Loucy (cell line): ENCODE measurements at regions not wholly inside any gene's neighbourhood (a gene's known extent, or its start where the extent isn't known, plus 50 kb on each side); places are given as distances from the start of the nearest gene placed in this dataset.

Source experiments
- H2AFZ ChIP-seq: fragments of 200-600 bp; sonication (generic); 2 replicates; pipeline ENCODE4 v1.6.0; 2016; ENCODE audit warnings: antibody characterized with exemption, mild to moderate bottlenecking, low read length, moderate library complexity
- H3F3A ChIP-seq: fragments of 200-600 bp; 2 replicates; pipeline ENCODE4 v1.6.0; 2016; ENCODE audit warnings: antibody characterized with exemption, low read depth, mild to moderate bottlenecking
- H3K27me3 ChIP-seq: fragments of 200-600 bp; sonication (generic); 2 replicates; pipeline ENCODE4 v1.6.1; 2014; ENCODE audit warnings: low read length, mild to moderate bottlenecking; ENCODE audit not compliant: insufficient read depth, poor library complexity, severe bottlenecking
- H3K36me3 ChIP-seq: fragments of 200-600 bp; sonication (generic); 2 replicates; pipeline ENCODE4 v1.6.1; 2016; ENCODE audit warnings: low read length; ENCODE audit not compliant: insufficient read depth
- H3K4me1 ChIP-seq: fragments of 200-600 bp; sonication (generic); 2 replicates; pipeline ENCODE4 v1.5.1; 2014; ENCODE audit warnings: low read length, mild to moderate bottlenecking; ENCODE audit not compliant: insufficient read depth, poor library complexity, severe bottlenecking
- H3K4me2 ChIP-seq: fragments of 200-600 bp; sonication (generic); 2 replicates; pipeline ENCODE4 v1.6.0; 2014; ENCODE audit warnings: antibody characterized with exemption, low read length, low read depth, mild to moderate bottlenecking; ENCODE audit not compliant: poor library complexity, severe bottlenecking
- H3K4me3 ChIP-seq: fragments of 200-600 bp; sonication (generic); 2 replicates; pipeline ENCODE4 v1.5.1; 2014; ENCODE audit warnings: low read length, mild to moderate bottlenecking, mixed read lengths; ENCODE audit not compliant: poor library complexity, severe bottlenecking
- H3K79me2 ChIP-seq: fragments of 200-600 bp; sonication (generic); 2 replicates; pipeline ENCODE4 v1.6.1; 2014; ENCODE audit warnings: low read length; ENCODE audit not compliant: insufficient read depth
- H3K9ac ChIP-seq: fragments of 200-600 bp; sonication (generic); 2 replicates; pipeline ENCODE4 v1.6.0; 2014; ENCODE audit warnings: mild to moderate bottlenecking, low read depth, low read length, moderate library complexity; ENCODE audit not compliant: poor library complexity, severe bottlenecking
- H3K9me2 ChIP-seq: fragments of 200-600 bp; sonication (generic); replicated peaks from 2 replicates; pipeline ENCODE4 v1.6.1; 2016; ENCODE audit warnings: low read depth, low read length, mixed read lengths
- H3K9me3 ChIP-seq: fragments of 200-600 bp; sonication (generic); 2 replicates; pipeline ENCODE4 v1.6.1; 2014; ENCODE audit warnings: mild to moderate bottlenecking, antibody characterized with exemption, low read length, low read depth; ENCODE audit not compliant: insufficient read depth
- H4K20me1 ChIP-seq: fragments of 200-600 bp; sonication (generic); 2 replicates; pipeline ENCODE4 v1.6.0; 2014; ENCODE audit warnings: antibody characterized with exemption, low read length, mild to moderate bottlenecking; ENCODE audit not compliant: insufficient read depth, poor library complexity, severe bottlenecking
- CTCF ChIP-seq: fragments of 200-600 bp; sonication (generic); conservative IDR thresholded peaks from 2 replicates; pipeline ENCODE4 v1.5.1; 2014; ENCODE audit warnings: mild to moderate bottlenecking, antibody characterized with exemption, low read length
- EZH2phosphoT487 ChIP-seq: fragments of 200-600 bp; IDR thresholded peaks from 2 replicates; pipeline ENCODE4 v1.6.1; 2018; ENCODE audit warnings: antibody characterized with exemption, mild to moderate bottlenecking, moderate library complexity, borderline replicate concordance

- peaks cover 50% of the 10 kb centered on the region for H3K4me1 ChIP-seq
- H3F3A ChIP-seq: 0 out of 2 replicates have a peak, but pooled peaks cover 4% of the 10 kb centered on the region
- H3K9me2 ChIP-seq: no peaks in the 10 kb centered on the region
- H3K79me2 ChIP-seq: peaks cover 48% of the 10 kb centered on the region
- no peaks in the 10 kb centered on the region for H4K20me1 ChIP-seq
- no peaks in the 10 kb centered on the region for H3K27me3 ChIP-seq
- no peaks in the 10 kb centered on the region for H3K9me3 ChIP-seq
- peak overlapping the region; percentile 84 for H2AFZ ChIP-seq
- H3K4me2 ChIP-seq: peak overlapping the region; percentile 93
- peak overlapping the region; percentile 91 for H3K9ac ChIP-seq
- H3K36me3 ChIP-seq: no peaks in the 10 kb centered on the region
- peak overlapping the region; percentile 89 for H3K4me3 ChIP-seq
- no peak for TF ChIP-seq EZH2phosphoT487
- no peak for TF ChIP-seq CTCF
Observed at GRCh38 chr12:111099186-111099585, 178.8 kb upstream of the MYL2 start.

GRCh38 chr12:111094157-111095010 is 174.0 kb upstream of the MYL2 start:
- H3K4me2 ChIP-seq: no peak overlapping the region
- no peaks in the 10 kb centered on the region for H3K36me3 ChIP-seq
- H3K4me3 ChIP-seq: no peak overlapping the region
- H3K27me3 ChIP-seq: no peaks in the 10 kb centered on the region
- no peak overlapping the region for H2AFZ ChIP-seq
- H3F3A ChIP-seq: 0 out of 2 replicates have a peak, but pooled peaks cover 4% of the 10 kb centered on the region
- no peak overlapping the region for H3K9ac ChIP-seq
- H3K9me2 ChIP-seq: no peaks in the 10 kb centered on the region
- no peaks in the 10 kb centered on the region for H4K20me1 ChIP-seq
- H3K4me1 ChIP-seq: peaks cover 28% of the 10 kb centered on the region
- TF ChIP-seq EZH2phosphoT487: no peak
- TF ChIP-seq CTCF: no peak
- no peaks in the 10 kb centered on the region for H3K9me3 ChIP-seq
- H3K79me2 ChIP-seq: peaks cover under 1% of the 10 kb centered on the region; the same call in 1 of the 2 replicates

- Histone ChIP-seq H3K4me2 (no peak overlapping the region), H3K27me3 (no peaks in the 10 kb centered on the region), H3K4me1 (peaks cover 20% of the 10 kb centered on the region), H3K79me2 (no peaks in the 10 kb centered on the region), H3F3A (no peaks in the 10 kb centered on the region), H3K36me3 (no peaks in the 10 kb centered on the region), H3K9ac (no peak overlapping the region), H3K9me3 (no peaks in the 10 kb centered on the region), H2AFZ (no peak overlapping the region), H3K4me3 (no peak overlapping the region), H3K9me2 (no peaks in the 10 kb centered on the region), H4K20me1 (no peaks in the 10 kb centered on the region)
- no peak for TF ChIP-seq EZH2phosphoT487
- TF ChIP-seq CTCF: no peak
Observed at GRCh38 chr12:111093428-111094142, 173.2 kb upstream of the MYL2 start.
